Fibroblast of lung (primary cell): ENCODE measurements at regions not wholly inside any gene's neighbourhood (a gene's known extent, or its start where the extent isn't known, plus 50 kb on each side); places are given as distances from the start of the nearest gene placed in this dataset.

Experiments
- CTCF ChIP-seq, 2 donors: IDR thresholded peaks in 1 of 2; conservative IDR thresholded peaks in 1 of 2; 1 replicate in 1 of 2; 2 replicates in 1 of 2; pipeline ENCODE4 v1.5.1; 2011 to 2012; ENCODE audit warnings: low read length in 2 of 2, control low read depth in 1 of 2, inconsistent platforms in 1 of 2, low read depth in 1 of 2, mild to moderate bottlenecking in 1 of 2
- EZH2 ChIP-seq: IDR thresholded peaks from 2 replicates; pipeline ENCODE4 v1.5.1; 2012; ENCODE audit warnings: low read length, control low read depth, mild to moderate bottlenecking; ENCODE audit errors: missing control alignments

GRCh38 chr4:112739442-112739841 is 102.5 kb downstream of the LARP7 start:
- TF ChIP-seq CTCF (conservative IDR thresholded peaks at IDR 0.05 in 1 of 2, IDR thresholded peaks at IDR 0.05 in 1 of 2; ENCODE audit: low read depth in 1 of 2, low read length in 2 of 2) (no peak), EZH2 (no peak)
